ENCODE measurements at regions not wholly inside any gene's neighbourhood (a gene's known extent, or its start where the extent isn't known, plus 50 kb on each side); places are given as distances from the start of the nearest gene placed in this dataset.

GRCh38 chr5:82991678-82992323, 85.4 kb downstream of the TMEM167A start:
- Histone ChIP-seq H3K27me3 (replicated peaks in 1 of 2; ENCODE audit: control insufficient read depth in 2 of 2, insufficient read depth in 2 of 2, low read length in 1 of 2) (no peaks in the 10 kb centered on the region), H3K9me3 (replicated peaks; ENCODE audit: control insufficient read depth, insufficient read depth, low read length) (no peaks in the 10 kb centered on the region), H3K4me2 (ENCODE audit: control insufficient read depth, insufficient read depth) (no peak overlapping the region), H3K27ac (ENCODE audit: control insufficient read depth, insufficient read depth) (no peak overlapping the region), H3K4me3 (no peak overlapping the region), H3K9ac (ENCODE audit: control insufficient read depth, insufficient read depth, low read length) (no peak overlapping the region), H3K79me2 (ENCODE audit: control insufficient read depth, insufficient read depth, low read length) (no peaks in the 10 kb centered on the region), H4K20me1 (ENCODE audit: control insufficient read depth, insufficient read depth) (no peaks in the 10 kb centered on the region), H3K36me3 (ENCODE audit: control insufficient read depth in 2 of 2, insufficient read depth in 2 of 2, low read length in 1 of 2) (no peaks in the 10 kb centered on the region), H2AFZ (ENCODE audit: control insufficient read depth, low read depth, low read length) (peak overlapping the region; percentile 44), H3K4me1 (ENCODE audit: control insufficient read depth, insufficient read depth, low read length) (no peaks in the 10 kb centered on the region)
- 36% methylated on average over 8 of the region's 8 CpGs for WGBS (ENCODE audit: insufficient coverage, insufficient replicate concordance, low lambda C conversion rate, missing lambda C conversion rate)
- ChIA-PET CTCF (no interaction called here), RAD21 (ENCODE audit: unreplicated experiment) (no interaction called here), SMC1A (ENCODE audit: uncharacterized antibody, unreplicated experiment) (no interaction called here), POLR2A (interaction anchor here (1.0 to 1.1 kb wide), 2 partner anchors 20 to 27 kb away, joined by 3 read pairs; no protein-coding TSS in a partner anchor)
- in situ Hi-C loops (cut with MboI): no loop called here
- intact Hi-C loops (cut with micrococcal nuclease; ENCODE audit: unreplicated experiment): no loop called here
- BruUV-seq (replicated peaks): no TSS peak
- no peak for TF ChIP-seq CBFB (IDR thresholded peaks at IDR 0.05; ENCODE audit: low read depth)
- TF ChIP-seq TARDBP (IDR thresholded peaks at IDR 0.05; ENCODE audit: borderline replicate concordance): no peak
- TF ChIP-seq GATAD2B (conservative IDR thresholded peaks at IDR 0.05; ENCODE audit: low read depth): no peak
- no peak for TF ChIP-seq BACH1 (IDR thresholded peaks at IDR 0.05; ENCODE audit: borderline replicate concordance)
- ATAC-seq (peak; percentile 37; the same call in 2 of the 3 replicates), DNase-seq (ENCODE audit: low read depth, low spot score) (no peak), FAIRE-seq (no peak)

DNA sequence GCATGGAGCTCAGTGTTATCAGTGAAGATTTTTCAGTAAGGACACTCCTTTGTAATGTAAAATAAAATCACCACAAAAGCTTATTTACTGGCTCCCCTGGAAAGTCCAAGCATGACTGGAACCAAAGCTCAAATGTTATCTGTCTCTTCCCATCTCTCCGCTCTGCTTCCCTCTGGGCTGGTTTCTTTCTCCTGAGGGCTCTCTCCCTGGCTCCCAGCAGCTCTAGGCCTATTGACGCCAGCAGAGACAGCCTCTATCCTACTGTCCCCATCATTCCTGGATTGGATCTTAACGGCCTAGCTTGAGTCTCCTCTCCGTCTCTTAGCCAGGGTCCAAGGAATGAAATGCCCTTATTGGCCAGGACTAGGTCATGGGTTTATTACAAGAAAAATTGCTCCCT, 86.1 kb downstream of the TMEM167A start:
- Histone ChIP-seq H3K4me2 (ENCODE audit: control insufficient read depth, insufficient read depth) (no peak overlapping the region), H3K4me3 (no peak overlapping the region), H3K9me3 (replicated peaks; ENCODE audit: control insufficient read depth, insufficient read depth, low read length) (no peaks in the 10 kb centered on the region), H3K79me2 (ENCODE audit: control insufficient read depth, insufficient read depth, low read length) (no peaks in the 10 kb centered on the region), H3K27me3 (replicated peaks in 1 of 2; ENCODE audit: control insufficient read depth in 2 of 2, insufficient read depth in 2 of 2, low read length in 1 of 2) (no peaks in the 10 kb centered on the region), H4K20me1 (ENCODE audit: control insufficient read depth, insufficient read depth) (no peaks in the 10 kb centered on the region), H3K36me3 (ENCODE audit: control insufficient read depth in 2 of 2, insufficient read depth in 2 of 2, low read length in 1 of 2) (no peaks in the 10 kb centered on the region), H3K9ac (ENCODE audit: control insufficient read depth, insufficient read depth, low read length) (no peak overlapping the region), H3K27ac (ENCODE audit: control insufficient read depth, insufficient read depth) (no peak overlapping the region), H2AFZ (ENCODE audit: control insufficient read depth, low read depth, low read length) (no peak overlapping the region), H3K4me1 (ENCODE audit: control insufficient read depth, insufficient read depth, low read length) (no peaks in the 10 kb centered on the region)
- intact Hi-C loops (cut with micrococcal nuclease; ENCODE audit: unreplicated experiment) (no loop called here), in situ Hi-C loops (cut with MboI) (no loop called here)
- no TSS peak for BruUV-seq (replicated peaks)
- RAD21 ChIA-PET (ENCODE audit: unreplicated experiment): interaction anchor here (0.7 kb wide), 1 partner anchor 10 kb away, joined by 3 read pairs; no protein-coding TSS in a partner anchor
- no peak for ATAC-seq
- CTCF ChIA-PET: interaction anchor here (1.4 kb wide), 1 partner anchor 9 kb away, joined by 3 read pairs; no protein-coding TSS in a partner anchor
- WGBS (ENCODE audit: insufficient coverage, insufficient replicate concordance, low lambda C conversion rate, missing lambda C conversion rate): 65% methylated on average over 4 of the region's 4 CpGs
- POLR2A ChIA-PET: no interaction called here
- DNase-seq (ENCODE audit: low read depth, low spot score): no peak
- SMC1A ChIA-PET (ENCODE audit: uncharacterized antibody, unreplicated experiment): interaction anchor here (0.9 to 1.1 kb wide), 3 partner anchors 12 to 31 kb away, joined by 3 to 4 read pairs (median 3); no protein-coding TSS in a partner anchor
- FAIRE-seq: no peak
- TF ChIP-seq SUPT20H (IDR thresholded peaks at IDR 0.05; ENCODE audit: borderline replicate concordance, control insufficient read depth, low read depth, low read length) (no peak), POLR2AphosphoS2 (IDR thresholded peaks at IDR 0.05; ENCODE audit: low read depth, low read length) (no peak), STAT1 (conservative IDR thresholded peaks at IDR 0.05) (no peak), NFXL1 (IDR thresholded peaks at IDR 0.05; ENCODE audit: borderline replicate concordance) (no peak), CTCF (IDR thresholded peaks at IDR 0.05 in 2 of 3, conservative IDR thresholded peaks at IDR 0.05 in 1 of 3; ENCODE audit: control insufficient read depth in 2 of 3, extremely low read depth in 1 of 3, insufficient read depth in 1 of 3, low read depth in 3 of 3, low read length in 3 of 3) (no peak), FOXM1 (IDR thresholded peaks at IDR 0.05; ENCODE audit: low read depth, low read length) (no peak), ETV6 (conservative IDR thresholded peaks at IDR 0.05 in 1 of 2, IDR thresholded peaks at IDR 0.05 in 1 of 2; ENCODE audit: borderline replicate concordance in 1 of 2, low read depth in 1 of 2) (no peak), ZNF24 (IDR thresholded peaks at IDR 0.05) (no peak), TBL1XR1 (IDR thresholded peaks at IDR 0.05; ENCODE audit: low read depth, low read length) (no peak), EZH2 (IDR thresholded peaks at IDR 0.05; ENCODE audit: borderline replicate concordance, control insufficient read depth, low read depth, low read length) (no peak)

Measured in GM12878 (cell line).